Gastroesophageal sphincter (tissue), 4 donors: ENCODE measurements at regions not wholly inside any gene's neighbourhood (a gene's known extent, or its start where the extent isn't known, plus 50 kb on each side); places are given as distances from the start of the nearest gene placed in this dataset.

ENCODE experiments used
- ATAC-seq: fragments of 150-250 bp; one replicate; pipeline ENCODE4 v1.9.1; 2016; ENCODE audit warnings: mild to moderate bottlenecking, moderate library complexity
- H3K27ac ChIP-seq, 4 donors: fragments of 200-600 bp; sonication (generic) in 3 of 4; 1 replicate in 3 of 4; 2 replicates in 1 of 4; pipeline ENCODE4 v1.5.1; 2016 to 2019
- H3K27me3 ChIP-seq: fragments of 200-600 bp; sonication (generic); one replicate; pipeline ENCODE4 v1.5.1; 2019
- H3K36me3 ChIP-seq, 2 donors: fragments of 200-600 bp; sonication (generic); one replicate each; pipeline ENCODE4 v1.5.1; 2019; ENCODE audit warnings: control low read depth in 1 of 2
- H3K4me1 ChIP-seq, 3 donors: fragments of 200-600 bp; sonication (generic); 1 replicate in 2 of 3; 2 replicates in 1 of 3; pipeline ENCODE4 v1.5.1; 2016 to 2019; ENCODE audit warnings: control low read depth in 2 of 3
- H3K4me3 ChIP-seq, 2 donors: fragments of 200-600 bp; sonication (generic); one replicate each; pipeline ENCODE4 v1.5.1; 2019; ENCODE audit warnings: mild to moderate bottlenecking in 1 of 2, moderate library complexity in 1 of 2
- H3K9me3 ChIP-seq, 3 donors: fragments of 200-600 bp; sonication (generic); one replicate each; pipeline ENCODE4 v1.5.1; 2017 to 2019; ENCODE audit warnings: control low read depth in 2 of 3
- EP300 ChIP-seq: sonication (generic); formaldehyde crosslinking; IDR thresholded peaks from one replicate; pipeline ENCODE4 v1.6.1; 2017; ENCODE audit warnings: antibody characterized with exemption, mild to moderate bottlenecking
- POLR2A ChIP-seq, 2 donors: fragments of 450-650 bp; IDR thresholded peaks; one replicate each; pipeline ENCODE4 v1.6.1; 2017; ENCODE audit warnings: antibody characterized with exemption in 2 of 2, mild to moderate bottlenecking in 2 of 2, moderate library complexity in 1 of 2
- POLR2AphosphoS5 ChIP-seq: sonication (generic); formaldehyde crosslinking; IDR thresholded peaks from one replicate; pipeline ENCODE4 v1.6.1; 2017; ENCODE audit warnings: antibody characterized with exemption
- WGBS, 2 donors: methylation state at CpG; one replicate each; pipeline ENCODE4 v1.1.5; 2018; ENCODE audit warnings: low coverage in 1 of 2; 5-methylcytosine and 5-hydroxymethylcytosine counted together
- TF ChIP-seq, protein P1 (sequence below), 4 experiments: fragments of 200-600 bp in 2 of 4; fragments of 450-650 bp in 2 of 4; sonication (generic) in 1 of 4; IDR thresholded peaks; one replicate each; pipeline ENCODE4 v1.5.1; 2017 to 2019; ENCODE audit warnings: antibody characterized with exemption in 4 of 4, mild to moderate bottlenecking in 2 of 4, moderate library complexity in 2 of 4

DNA sequence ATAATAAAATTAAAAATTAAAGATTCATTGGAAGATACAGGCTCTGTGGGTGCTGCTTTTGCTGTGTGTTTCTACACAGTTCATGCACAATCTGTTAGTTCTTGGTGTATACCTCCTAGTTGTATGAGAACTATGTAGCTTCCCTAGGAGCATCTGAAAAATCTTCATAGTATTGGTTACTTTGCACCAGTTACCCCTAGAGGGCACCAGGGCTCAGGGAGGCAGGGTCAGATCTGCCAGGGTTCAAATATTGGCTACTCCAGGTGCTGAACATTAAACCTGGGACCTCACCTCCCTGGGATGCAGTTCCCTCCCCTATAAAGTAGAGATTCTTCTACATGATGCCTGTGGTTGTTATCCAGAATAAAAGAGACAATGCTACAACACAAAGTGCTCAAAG, 583.0 kb upstream of the CDH11 start:
- Histone ChIP-seq H3K4me1 (no peaks in the 10 kb centered on the region), H3K27ac (no peak overlapping the region), H3K36me3 (no peaks in the 10 kb centered on the region), H3K9me3 (no peaks in the 10 kb centered on the region), H3K27me3 (no peaks in the 10 kb centered on the region), H3K4me3 (no peak overlapping the region)
- TF ChIP-seq POLR2A (IDR thresholded peaks at IDR 0.05): no peak
- TF ChIP-seq, protein P1, sequence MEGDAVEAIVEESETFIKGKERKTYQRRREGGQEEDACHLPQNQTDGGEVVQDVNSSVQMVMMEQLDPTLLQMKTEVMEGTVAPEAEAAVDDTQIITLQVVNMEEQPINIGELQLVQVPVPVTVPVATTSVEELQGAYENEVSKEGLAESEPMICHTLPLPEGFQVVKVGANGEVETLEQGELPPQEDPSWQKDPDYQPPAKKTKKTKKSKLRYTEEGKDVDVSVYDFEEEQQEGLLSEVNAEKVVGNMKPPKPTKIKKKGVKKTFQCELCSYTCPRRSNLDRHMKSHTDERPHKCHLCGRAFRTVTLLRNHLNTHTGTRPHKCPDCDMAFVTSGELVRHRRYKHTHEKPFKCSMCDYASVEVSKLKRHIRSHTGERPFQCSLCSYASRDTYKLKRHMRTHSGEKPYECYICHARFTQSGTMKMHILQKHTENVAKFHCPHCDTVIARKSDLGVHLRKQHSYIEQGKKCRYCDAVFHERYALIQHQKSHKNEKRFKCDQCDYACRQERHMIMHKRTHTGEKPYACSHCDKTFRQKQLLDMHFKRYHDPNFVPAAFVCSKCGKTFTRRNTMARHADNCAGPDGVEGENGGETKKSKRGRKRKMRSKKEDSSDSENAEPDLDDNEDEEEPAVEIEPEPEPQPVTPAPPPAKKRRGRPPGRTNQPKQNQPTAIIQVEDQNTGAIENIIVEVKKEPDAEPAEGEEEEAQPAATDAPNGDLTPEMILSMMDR (IDR thresholded peaks at IDR 0.05): no peak
- TF ChIP-seq POLR2AphosphoS5: no peak
- TF ChIP-seq EP300: no peak
- no peak for ATAC-seq

DNA sequence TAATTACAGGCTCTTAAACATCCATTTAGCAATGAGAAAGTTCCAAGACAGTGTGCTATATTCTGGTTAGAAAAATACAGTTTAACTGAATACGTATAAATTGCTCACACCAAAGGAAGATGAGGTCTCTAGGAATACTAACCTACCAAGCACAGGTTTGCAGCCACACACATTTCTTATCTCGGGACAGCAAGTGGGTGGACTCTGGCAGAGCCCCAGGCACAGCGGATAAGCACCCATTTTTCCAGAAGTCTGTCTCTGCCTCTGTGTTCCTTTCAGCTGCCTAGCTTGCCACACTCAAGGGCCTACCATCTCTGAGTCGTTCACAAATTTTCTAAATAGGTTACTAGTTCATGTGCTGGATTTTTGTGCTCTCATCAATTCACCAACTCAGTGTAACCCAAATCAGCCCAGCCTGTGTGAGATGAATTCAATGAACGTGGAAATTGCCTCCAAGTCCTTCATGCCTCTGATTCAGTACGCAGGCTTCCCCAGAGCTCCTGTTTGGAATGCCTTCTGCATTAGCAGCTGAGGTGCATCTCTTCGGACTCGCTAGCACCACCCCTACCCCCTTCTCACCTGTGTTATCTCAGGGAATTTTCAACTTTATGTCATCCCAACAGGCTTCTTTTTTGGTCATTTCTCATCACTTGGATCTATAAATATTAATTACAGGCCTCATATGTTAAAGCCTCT, 581.0 kb upstream of the CDH11 start:
- WGBS, 2 donors: 58 to 81% methylated on average over 7 to 8 of the region's 8 CpGs
- no peak for ATAC-seq
- Histone ChIP-seq H3K4me1 (peaks cover 0 to 4% (median 0%) of the 10 kb centered on the region in 3 donors), H3K27me3 (no peaks in the 10 kb centered on the region), H3K36me3 (no peaks in the 10 kb centered on the region), H3K9me3 (no peaks in the 10 kb centered on the region), H3K4me3 (no peak overlapping the region), H3K27ac (no peak overlapping the region)
- TF ChIP-seq EP300 (no peak), POLR2AphosphoS5 (no peak), POLR2A (IDR thresholded peaks at IDR 0.05) (no peak)
- TF ChIP-seq, protein P1 (IDR thresholded peaks at IDR 0.05): no peak

DNA sequence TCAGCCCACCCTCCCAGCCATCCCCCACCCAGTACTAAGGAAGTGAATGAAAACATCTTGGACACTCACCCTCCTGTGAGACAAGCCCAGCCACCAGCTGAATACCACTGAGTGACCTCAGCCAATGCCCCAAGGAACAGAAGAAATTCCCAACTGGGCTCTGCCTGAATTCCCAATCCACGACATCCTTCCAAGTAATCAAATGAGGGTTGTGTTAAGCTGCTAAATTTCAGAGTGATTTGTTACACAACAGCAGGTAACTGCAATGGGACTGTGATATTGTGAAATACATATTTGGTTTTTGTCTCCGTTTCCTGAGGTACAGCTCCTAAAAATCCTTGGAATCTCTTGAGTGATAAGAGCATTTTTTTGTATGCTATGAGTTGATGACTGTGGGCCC, 578.7 kb upstream of the CDH11 start:
- 93 to 100% methylated on average over 1 to 2 of the region's 2 CpGs for WGBS, 2 donors
- H3K27ac ChIP-seq: no peak overlapping the region
- ATAC-seq: no peak

DNA sequence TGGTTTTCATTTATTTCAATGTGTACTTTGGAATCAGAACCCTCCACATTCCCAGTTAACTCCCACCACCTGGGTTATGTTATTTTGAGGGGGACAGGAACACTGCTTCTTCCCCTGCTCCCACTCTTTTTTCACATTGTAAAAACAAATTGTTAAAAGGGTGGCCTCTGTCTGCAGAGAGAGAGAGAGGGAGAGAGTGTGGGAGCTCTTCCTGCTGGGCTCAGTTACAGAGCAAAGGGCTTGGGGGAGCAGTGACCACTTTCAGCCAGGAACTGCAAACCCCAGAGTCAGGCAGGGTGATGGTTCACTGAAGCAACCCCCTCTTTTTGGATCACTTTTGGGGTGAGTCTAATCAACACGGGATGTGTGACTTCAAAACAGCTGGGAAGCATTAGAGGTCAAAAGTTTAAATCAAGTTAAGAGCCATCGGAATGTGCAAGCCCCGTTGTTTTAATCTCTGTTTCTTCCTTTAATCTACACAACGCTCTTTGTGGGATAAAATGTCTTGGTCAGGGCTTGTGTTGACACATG, 577.0 kb upstream of the CDH11 start:
- Histone ChIP-seq H3K27me3 (no peaks in the 10 kb centered on the region), H3K9me3 (no peaks in the 10 kb centered on the region), H3K4me3 (no peak overlapping the region), H3K27ac (no peak overlapping the region), H3K4me1 (peaks cover 0 to 4% (median 0%) of the 10 kb centered on the region in 3 donors), H3K36me3 (no peaks in the 10 kb centered on the region)
- no peak for ATAC-seq
- 18 to 20% methylated on average over 2 to 4 of the region's 4 CpGs for WGBS, 2 donors
- TF ChIP-seq, protein P1 (IDR thresholded peaks at IDR 0.05): no peak
- TF ChIP-seq POLR2A (IDR thresholded peaks at IDR 0.05): no peak
- TF ChIP-seq POLR2AphosphoS5: no peak
- no peak for TF ChIP-seq EP300

More for the DNA sequence above, 578.7 kb upstream of the CDH11 start:
- Histone ChIP-seq H3K4me1 (peaks cover 0 to 4% (median 0%) of the 10 kb centered on the region in 3 donors), H3K36me3 (no peaks in the 10 kb centered on the region), H3K9me3 (no peaks in the 10 kb centered on the region), H3K4me3 (no peak overlapping the region), H3K27me3 (no peaks in the 10 kb centered on the region)
- no peak for TF ChIP-seq POLR2A (IDR thresholded peaks at IDR 0.05)
- TF ChIP-seq, protein P1 (IDR thresholded peaks at IDR 0.05): no peak
- no peak for TF ChIP-seq EP300
- TF ChIP-seq POLR2AphosphoS5: no peak

DNA sequence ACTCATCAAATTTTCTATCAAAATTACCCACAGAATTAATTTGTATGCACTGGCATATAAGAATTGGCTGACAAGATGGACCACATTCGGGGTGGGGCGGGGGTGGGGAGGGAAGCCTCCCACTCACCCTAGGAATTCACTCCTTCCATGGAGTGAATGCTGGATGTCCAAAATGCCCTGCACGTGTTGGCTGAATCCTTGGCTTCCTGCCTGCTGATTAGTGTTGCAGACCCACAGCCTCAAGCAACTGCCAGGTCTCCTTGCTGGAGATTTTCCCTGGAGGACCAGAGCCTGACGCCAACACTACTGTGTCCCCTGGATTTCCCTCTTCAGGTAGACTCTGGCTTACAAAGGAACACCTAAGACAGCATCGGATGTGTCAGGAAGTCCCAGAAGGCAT, 575.7 kb upstream of the CDH11 start:
- no peaks in the 10 kb centered on the region for H3K27me3 ChIP-seq
- H3K4me3 ChIP-seq: no peak overlapping the region
- no peaks in the 10 kb centered on the region for H3K9me3 ChIP-seq
- no peaks in the 10 kb centered on the region for H3K36me3 ChIP-seq
- ATAC-seq: no peak
- no peak overlapping the region for H3K27ac ChIP-seq
- WGBS, 2 donors: 80% methylated on average over 1 of the region's 5 CpGs; no CpG with 5 or more reads in 1 of the 2 donors
- TF ChIP-seq EP300 (no peak), POLR2AphosphoS5 (no peak), POLR2A (IDR thresholded peaks at IDR 0.05) (no peak)
- TF ChIP-seq, protein P1 (IDR thresholded peaks at IDR 0.05): no peak
- H3K4me1 ChIP-seq: peaks cover 0 to 4% (median 0%) of the 10 kb centered on the region in 3 donors
